ENCODE measurements at regions not wholly inside any gene's neighbourhood (a gene's known extent, or its start where the extent isn't known, plus 50 kb on each side); places are given as distances from the start of the nearest gene placed in this dataset.
"Not testable (repeated sequence)": the region's sequence is repeated elsewhere in the genome, so short reads cannot be mapped to it uniquely, and the experiment has no call there.

GRCh38 chr4:174058846-174059245 is 224.6 kb downstream of the FBXO8 start:
- intact Hi-C loops (cut with DNase I; ENCODE audit: low total_unique reads) = no loop called here

GRCh38 chr4:174056959-174057358 is 226.5 kb downstream of the FBXO8 start:
- H3K4me1 ChIP-seq = no peaks in the 10 kb centered on the region
- DNase-seq = no peak
- no peak overlapping the region for H3K4me3 ChIP-seq
- TF ChIP-seq CTCF (IDR thresholded peaks at IDR 0.05) = no peak
- no peaks in the 10 kb centered on the region for H3K27me3 ChIP-seq
- intact Hi-C loops (cut with DNase I; ENCODE audit: low total_unique reads) = no loop called here
- peaks cover 0 to 9% (median 6%) of the 10 kb centered on the region in 3 donors for H3K9me3 ChIP-seq
- no peaks in the 10 kb centered on the region for H3K36me3 ChIP-seq
- H3K27ac ChIP-seq = no peak overlapping the region

More at GRCh38 chr4:174058846-174059245, 224.6 kb downstream of the FBXO8 start:
- TF ChIP-seq CTCF (IDR thresholded peaks at IDR 0.05) = no peak
- Histone ChIP-seq H3K4me3 (no peak overlapping the region), H3K27me3 (no peaks in the 10 kb centered on the region), H3K9me3 (peaks cover 0 to 9% (median 6%) of the 10 kb centered on the region in 3 donors), H3K36me3 (no peaks in the 10 kb centered on the region), H3K4me1 (no peaks in the 10 kb centered on the region), H3K27ac (no peak overlapping the region)
- no peak for DNase-seq

- TF ChIP-seq CTCF (IDR thresholded peaks at IDR 0.05) = no peak
Observed at GRCh38 chr4:174055344-174055743, 228.1 kb downstream of the FBXO8 start.

GRCh38 chr4:174053895-174054294 is 229.6 kb downstream of the FBXO8 start:
- Histone ChIP-seq H3K9me3 (no peaks in the 10 kb centered on the region), H3K4me3 (no peak overlapping the region), H3K27me3 (no peaks in the 10 kb centered on the region), H3K4me1 (no peaks in the 10 kb centered on the region), H3K27ac (no peak overlapping the region), H3K36me3 (no peaks in the 10 kb centered on the region)
- intact Hi-C loops (cut with DNase I; ENCODE audit: low total_unique reads) = no loop called here
- TF ChIP-seq CTCF (IDR thresholded peaks at IDR 0.05) = no peak
- DNase-seq = no peak

More at GRCh38 chr4:174055344-174055743, 228.1 kb downstream of the FBXO8 start:
- intact Hi-C loops (cut with DNase I; ENCODE audit: low total_unique reads) = no loop called here
- H3K27ac ChIP-seq = no peak overlapping the region
- H3K27me3 ChIP-seq = no peaks in the 10 kb centered on the region
- no peaks in the 10 kb centered on the region for H3K4me1 ChIP-seq
- no peak overlapping the region for H3K4me3 ChIP-seq
- peaks cover 0 to 5% (median under 1%) of the 10 kb centered on the region in 3 donors for H3K9me3 ChIP-seq
- no peaks in the 10 kb centered on the region for H3K36me3 ChIP-seq
- no peak for DNase-seq

- Histone ChIP-seq H3K4me1 (no peaks in the 10 kb centered on the region), H3K36me3 (no peaks in the 10 kb centered on the region), H3K27ac (no peak overlapping the region), H3K4me3 (no peak overlapping the region), H3K27me3 (no peaks in the 10 kb centered on the region), H3K9me3 (no peaks in the 10 kb centered on the region)
- no peak for DNase-seq
- intact Hi-C loops (cut with DNase I; ENCODE audit: low total_unique reads) = no loop called here
- no peak for TF ChIP-seq CTCF (IDR thresholded peaks at IDR 0.05)
Observed at GRCh38 chr4:174047363-174047762, 236.1 kb downstream of the FBXO8 start.

GRCh38 chr4:174045829-174046228 is 237.6 kb downstream of the FBXO8 start:
- H3K9me3 ChIP-seq; H3K27me3 ChIP-seq; H3K4me1 ChIP-seq; H3K27ac ChIP-seq; H3K4me3 ChIP-seq; H3K36me3 ChIP-seq; DNase-seq; intact Hi-C loops (cut with DNase I; ENCODE audit: low total_unique reads): not testable (repeated sequence)
